GM12878 (cell line): ENCODE measurements at regions not wholly inside any gene's neighbourhood (a gene's known extent, or its start where the extent isn't known, plus 50 kb on each side); places are given as distances from the start of the nearest gene placed in this dataset.

ENCODE experiments used
- ATAC-seq: fragments of 200-7000 bp; cut with Tn5 transposase; 3 replicates; pipeline ENCODE4 v1.9.1; 2020; ENCODE audit warnings: mild to moderate bottlenecking, moderate library complexity
- BruUV-seq: library from RNA; stranded (reverse); fragments of 400-500 nt; replicated peaks from 2 replicates; lab custom pipeline; 2021; lab: Mats Ljungman, UMichigan
- CTCF ChIA-PET: fragments of 300-600 bp; sonication (Branson Sonifier 250); formaldehyde crosslinking; extraction: SDS; loops from one replicate; lab custom pipeline; 2021; ENCODE audit warnings: inconsistent platforms; lab: Yijun Ruan, JAX
- POLR2A ChIA-PET: fragments of 350-600 bp; formaldehyde crosslinking; extraction: SDS; loops from one replicate; lab custom pipeline; 2021; ENCODE audit warnings: inconsistent platforms; lab: Charles Lee
- RAD21 ChIA-PET: fragments of 300-600 bp; sonication (Branson Sonifier 250); formaldehyde crosslinking; loops from one replicate; lab custom pipeline; 2023; ENCODE audit warnings: antibody characterized with exemption; ENCODE audit not compliant: unreplicated experiment; lab: Charles Lee
- SMC1A ChIA-PET: fragments of 300-600 bp; sonication (Branson Sonifier 250); formaldehyde crosslinking; loops from one replicate; lab custom pipeline; 2023; ENCODE audit not compliant: unreplicated experiment, uncharacterized antibody; lab: Charles Lee
- DNase-seq: peaks from one replicate; pipeline ENCODE4 v3.0.0-alpha.2; 2011; ENCODE audit warnings: low read depth, low spot score
- FAIRE-seq: peaks from 3 replicates; lab custom pipeline; 2011; peaks lifted over from hg19 to GRCh38; lab: Jason Lieb, UNC
- H2AFZ ChIP-seq: 2 replicates; pipeline ENCODE4 v1.6.0; 2011; ENCODE audit warnings: low read depth, low read length, control low read depth; ENCODE audit not compliant: control insufficient read depth
- H3K27ac ChIP-seq: 2 replicates; pipeline ENCODE4 v1.5.1; 2011; ENCODE audit warnings: control low read depth; ENCODE audit not compliant: control insufficient read depth, insufficient read depth
- H3K27me3 ChIP-seq, 2 experiments: replicated peaks in 1 of 2; 2 replicates each; pipeline versions ENCODE4 v1.6.0 to v1.6.1; 2011; ENCODE audit warnings: low read length in 1 of 2; ENCODE audit not compliant: control insufficient read depth in 2 of 2, insufficient read depth in 2 of 2
- H3K36me3 ChIP-seq, 2 experiments: 2 replicates each; pipeline ENCODE4 v1.5.1; 2011; ENCODE audit warnings: low read length in 1 of 2; ENCODE audit not compliant: control insufficient read depth in 2 of 2, insufficient read depth in 2 of 2
- H3K4me1 ChIP-seq: 2 replicates; pipeline ENCODE4 v1.6.1; 2011; ENCODE audit warnings: mild to moderate bottlenecking, low read length, moderate library complexity, mixed read lengths; ENCODE audit not compliant: control insufficient read depth, insufficient read depth
- H3K4me2 ChIP-seq: 2 replicates; pipeline ENCODE4 v1.6.0; 2011; ENCODE audit warnings: control low read depth; ENCODE audit not compliant: control insufficient read depth, insufficient read depth
- H3K4me3 ChIP-seq: fragments of 200-600 bp; sonication (generic); 2 replicates; pipeline ENCODE4 v1.5.1; 2016
- H3K79me2 ChIP-seq: 2 replicates; pipeline ENCODE4 v1.6.0; 2011; ENCODE audit warnings: low read length; ENCODE audit not compliant: control insufficient read depth, insufficient read depth
- H3K9ac ChIP-seq: 2 replicates; pipeline ENCODE4 v1.8.0; 2011; ENCODE audit warnings: low read length, control low read depth, mixed read lengths; ENCODE audit not compliant: control insufficient read depth, insufficient read depth
- H3K9me3 ChIP-seq: replicated peaks from 3 replicates; pipeline ENCODE4 v1.5.1; 2011; ENCODE audit warnings: mild to moderate bottlenecking, low read length; ENCODE audit not compliant: control insufficient read depth, insufficient read depth
- H4K20me1 ChIP-seq: 2 replicates; pipeline ENCODE4 v1.6.0; 2011; ENCODE audit not compliant: control insufficient read depth, insufficient read depth
- ATF2 ChIP-seq: IDR thresholded peaks from 2 replicates; pipeline ENCODE4 v1.6.1; 2012; ENCODE audit warnings: low read length, inconsistent platforms
- BACH1 ChIP-seq: fragments of 450-650 bp; IDR thresholded peaks from 2 replicates; pipeline ENCODE4 v1.6.1; 2017; ENCODE audit warnings: mild to moderate bottlenecking, borderline replicate concordance
- BCL11A ChIP-seq: IDR thresholded peaks from 2 replicates; pipeline ENCODE4 v1.6.1; 2011; ENCODE audit warnings: low read depth, low read length
- BMI1 ChIP-seq: fragments of 450-650 bp; IDR thresholded peaks from 2 replicates; pipeline ENCODE4 v1.6.1; 2016; ENCODE audit warnings: mild to moderate bottlenecking, moderate library complexity, borderline replicate concordance
- CBFB ChIP-seq: IDR thresholded peaks from 2 replicates; pipeline ENCODE4 v1.6.1; 2016; ENCODE audit warnings: antibody characterized with exemption, low read depth
- FOS ChIP-seq: IDR thresholded peaks from 3 replicates; pipeline ENCODE4 v1.6.1; 2011; ENCODE audit warnings: borderline replicate concordance; ENCODE audit not compliant: insufficient read length; ENCODE audit errors: extremely low read depth
- IKZF2 ChIP-seq, 2 experiments: fragments of 450-650 bp; IDR thresholded peaks; 2 replicates each; pipeline ENCODE4 v1.6.1; 2017; ENCODE audit warnings: mild to moderate bottlenecking in 2 of 2, moderate library complexity in 2 of 2
- MXI1 ChIP-seq: fragments of 150-350 bp; IDR thresholded peaks from 2 replicates; pipeline ENCODE4 v1.6.1; 2011; ENCODE audit warnings: low read depth, mild to moderate bottlenecking, inconsistent platforms, low read length, improper control_type of control experiment
- PML ChIP-seq: IDR thresholded peaks from 2 replicates; pipeline ENCODE4 v1.6.1; 2012; ENCODE audit warnings: low read length, inconsistent platforms
- POU2F2 ChIP-seq: IDR thresholded peaks from 3 replicates; pipeline ENCODE4 v1.6.1; 2011; ENCODE audit warnings: low read depth, mild to moderate bottlenecking, low read length, borderline replicate concordance
- RBBP5 ChIP-seq: fragments of 200-600 bp; sonication (generic); conservative IDR thresholded peaks from 2 replicates; pipeline ENCODE4 v1.6.1; 2016
- SIN3A ChIP-seq: IDR thresholded peaks from 2 replicates; pipeline ENCODE4 v1.6.1; 2012; ENCODE audit warnings: low read depth, low read length, improper control_type of control experiment
- STAT1 ChIP-seq: fragments of 450-650 bp; conservative IDR thresholded peaks from 2 replicates; pipeline ENCODE4 v1.6.1; 2014; ENCODE audit warnings: antibody characterized with exemption, mild to moderate bottlenecking
- WGBS: methylation state at CpG from one replicate; pipeline ENCODE4 v1.1.6; 2016; ENCODE audit warnings: low lambda C conversion rate; ENCODE audit not compliant: insufficient replicate concordance, insufficient coverage; ENCODE audit errors: missing lambda C conversion rate; 5-methylcytosine and 5-hydroxymethylcytosine counted together
- in situ Hi-C: fragments of 300-500 bp; cut with MboI; formaldehyde crosslinking; loops from 9 replicates; pipeline ENCODE4 v1.14.3; 2018; ENCODE audit warnings: mixed read lengths
- intact Hi-C: fragments of 100-400 bp; cut with micrococcal nuclease; formaldehyde crosslinking; loops from one replicate; pipeline ENCODE4 v1.14.2; 2022; ENCODE audit not compliant: unreplicated experiment
- TF ChIP-seq, protein P1 (sequence below): fragments of 450-650 bp; IDR thresholded peaks from 2 replicates; pipeline ENCODE4 v1.6.1; 2017; ENCODE audit warnings: mild to moderate bottlenecking, moderate library complexity

GRCh38 chr20:7656687-7657467 is 283.4 kb downstream of the HAO1 start:
- FAIRE-seq (no peak), DNase-seq (no peak), ATAC-seq (no peak)
- ChIA-PET POLR2A (no interaction called here), RAD21 (no interaction called here), SMC1A (no interaction called here), CTCF (interaction anchor here (0.8 kb wide), 1 partner anchor 10 kb away, joined by 3 read pairs; no protein-coding TSS in a partner anchor)
- in situ Hi-C loops (no loop called here), intact Hi-C loops (no loop called here)
- Histone ChIP-seq H3K9ac (no peak overlapping the region), H3K36me3 (no peaks in the 10 kb centered on the region), H2AFZ (no peak overlapping the region), H3K4me1 (no peaks in the 10 kb centered on the region), H3K79me2 (no peaks in the 10 kb centered on the region), H3K4me3 (no peak overlapping the region), H3K27ac (no peak overlapping the region), H4K20me1 (no peaks in the 10 kb centered on the region), H3K27me3 (no peaks in the 10 kb centered on the region), H3K4me2 (no peak overlapping the region), H3K9me3 (no peaks in the 10 kb centered on the region)
- 33% methylated on average over 4 of the region's 4 CpGs for WGBS
- TF ChIP-seq FOS (no peak), BMI1 (no peak), SIN3A (no peak), POU2F2 (no peak), CBFB (no peak), ATF2 (no peak), MXI1 (no peak), BACH1 (no peak), RBBP5 (no peak), IKZF2 (IDR thresholded peaks at IDR 0.05) (no peak), STAT1 (no peak), PML (no peak), BCL11A (no peak)
- TF ChIP-seq, protein P1, sequence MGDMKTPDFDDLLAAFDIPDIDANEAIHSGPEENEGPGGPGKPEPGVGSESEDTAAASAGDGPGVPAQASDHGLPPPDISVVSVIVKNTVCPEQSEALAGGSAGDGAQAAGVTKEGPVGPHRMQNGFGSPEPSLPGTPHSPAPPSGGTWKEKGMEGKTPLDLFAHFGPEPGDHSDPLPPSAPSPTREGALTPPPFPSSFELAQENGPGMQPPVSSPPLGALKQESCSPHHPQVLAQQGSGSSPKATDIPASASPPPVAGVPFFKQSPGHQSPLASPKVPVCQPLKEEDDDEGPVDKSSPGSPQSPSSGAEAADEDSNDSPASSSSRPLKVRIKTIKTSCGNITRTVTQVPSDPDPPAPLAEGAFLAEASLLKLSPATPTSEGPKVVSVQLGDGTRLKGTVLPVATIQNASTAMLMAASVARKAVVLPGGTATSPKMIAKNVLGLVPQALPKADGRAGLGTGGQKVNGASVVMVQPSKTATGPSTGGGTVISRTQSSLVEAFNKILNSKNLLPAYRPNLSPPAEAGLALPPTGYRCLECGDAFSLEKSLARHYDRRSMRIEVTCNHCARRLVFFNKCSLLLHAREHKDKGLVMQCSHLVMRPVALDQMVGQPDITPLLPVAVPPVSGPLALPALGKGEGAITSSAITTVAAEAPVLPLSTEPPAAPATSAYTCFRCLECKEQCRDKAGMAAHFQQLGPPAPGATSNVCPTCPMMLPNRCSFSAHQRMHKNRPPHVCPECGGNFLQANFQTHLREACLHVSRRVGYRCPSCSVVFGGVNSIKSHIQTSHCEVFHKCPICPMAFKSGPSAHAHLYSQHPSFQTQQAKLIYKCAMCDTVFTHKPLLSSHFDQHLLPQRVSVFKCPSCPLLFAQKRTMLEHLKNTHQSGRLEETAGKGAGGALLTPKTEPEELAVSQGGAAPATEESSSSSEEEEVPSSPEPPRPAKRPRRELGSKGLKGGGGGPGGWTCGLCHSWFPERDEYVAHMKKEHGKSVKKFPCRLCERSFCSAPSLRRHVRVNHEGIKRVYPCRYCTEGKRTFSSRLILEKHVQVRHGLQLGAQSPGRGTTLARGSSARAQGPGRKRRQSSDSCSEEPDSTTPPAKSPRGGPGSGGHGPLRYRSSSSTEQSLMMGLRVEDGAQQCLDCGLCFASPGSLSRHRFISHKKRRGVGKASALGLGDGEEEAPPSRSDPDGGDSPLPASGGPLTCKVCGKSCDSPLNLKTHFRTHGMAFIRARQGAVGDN, result no peak
- BruUV-seq, result no TSS peak
